ENCODE measurements at regions not wholly inside any gene's neighbourhood (a gene's known extent, or its start where the extent isn't known, plus 50 kb on each side); places are given as distances from the start of the nearest gene placed in this dataset.
"Not testable (repeated sequence)": the region's sequence is repeated elsewhere in the genome, so short reads cannot be mapped to it uniquely, and the experiment has no call there.

GRCh38 chr3:102353148-102353547, 81.7 kb upstream of the ZPLD1 start:
- Mint-ChIP-seq H3K27ac (no peak overlapping the region), H3K27me3 (no peaks in the 10 kb centered on the region), H3K9me3 (no peaks in the 10 kb centered on the region), H3K4me3 (no peak overlapping the region), H3K4me1 (no peaks in the 10 kb centered on the region)
- DNase-seq (no peak), ATAC-seq (no peak)

DNA sequence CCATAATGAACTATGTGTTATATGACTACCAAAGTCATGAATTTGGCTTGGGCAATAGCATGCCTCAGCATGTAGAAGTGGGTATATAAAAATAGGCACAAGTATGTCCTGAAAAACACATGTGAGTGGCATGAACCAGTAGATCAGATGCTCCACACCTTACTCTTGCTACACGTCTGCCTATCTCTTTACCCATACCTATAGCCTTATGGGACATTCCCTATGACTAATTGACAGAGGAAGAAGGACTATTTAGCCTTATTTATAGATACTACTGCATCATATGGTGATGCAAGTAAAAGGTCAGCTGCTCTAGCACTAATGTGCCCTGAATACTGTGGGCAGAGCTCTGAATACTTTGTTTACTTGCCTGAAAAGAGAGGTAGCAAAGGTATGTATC, 81.0 kb upstream of the ZPLD1 start:
- no peak for DNase-seq

DNA sequence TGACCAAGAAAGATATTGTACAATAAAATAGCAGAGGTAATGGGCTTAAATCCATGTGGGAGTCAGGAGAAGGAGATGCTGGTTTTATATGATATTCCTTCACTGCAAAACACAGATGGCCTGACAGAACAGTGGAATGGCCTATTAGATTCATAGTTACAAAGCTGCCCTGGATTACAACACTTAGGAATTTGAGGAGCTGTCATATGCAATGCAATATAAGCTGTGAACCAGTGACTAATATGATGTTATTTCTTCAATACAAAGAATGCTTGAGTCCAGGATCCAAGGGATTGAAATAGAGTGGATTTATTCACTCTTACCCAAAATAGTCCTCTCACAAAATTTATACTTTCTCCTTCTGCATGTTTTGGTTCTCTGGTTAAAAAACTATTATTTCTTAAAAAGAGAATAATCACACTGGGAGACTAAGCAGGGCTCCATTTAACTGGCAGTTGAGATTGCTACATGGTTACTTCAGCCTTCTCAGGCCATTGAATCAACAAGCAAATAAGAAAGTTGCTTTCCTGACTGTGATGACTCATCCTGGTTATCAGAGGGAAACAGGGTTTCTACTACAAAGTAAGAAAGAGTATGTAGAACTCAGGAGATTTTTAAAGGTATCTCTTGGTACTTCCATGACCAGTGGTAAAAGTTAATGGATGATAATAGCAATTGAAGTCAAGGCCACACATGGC, 79.8 kb upstream of the ZPLD1 start:
- Mint-ChIP-seq H3K4me3 (no peak overlapping the region), H3K4me1 (no peaks in the 10 kb centered on the region), H3K9me3 (no peaks in the 10 kb centered on the region), H3K27me3 (no peaks in the 10 kb centered on the region), H3K27ac (peak overlapping the region in 1 of 2 donors; percentile 13)
- ATAC-seq, result no peak
- no peak for DNase-seq

More for the DNA sequence above, 81.0 kb upstream of the ZPLD1 start:
- Mint-ChIP-seq H3K4me3 (no peak overlapping the region), H3K27ac (peak overlapping the region in 1 of 2 donors; percentile 66), H3K27me3 (no peaks in the 10 kb centered on the region), H3K9me3 (no peaks in the 10 kb centered on the region), H3K4me1 (no peaks in the 10 kb centered on the region)
- peak; percentile 26 for ATAC-seq

DNA sequence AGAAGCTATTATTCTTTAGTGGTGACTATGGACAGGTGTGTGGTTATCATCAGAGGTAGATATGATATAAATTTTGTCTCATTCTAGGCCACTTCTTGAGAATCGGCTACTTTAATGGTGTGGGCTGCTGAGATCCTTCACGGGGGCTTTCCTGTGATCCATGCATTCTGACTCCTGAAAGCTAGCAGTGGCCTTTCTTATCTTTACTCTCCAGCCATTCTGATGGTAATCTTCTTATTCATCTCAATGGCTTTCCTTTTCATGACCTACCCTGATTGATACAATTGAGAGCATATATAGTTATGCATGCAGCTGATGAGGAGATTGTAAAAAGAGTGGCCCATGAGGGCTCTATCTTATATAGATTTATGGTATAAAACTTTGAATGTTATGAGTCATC, 78.3 kb upstream of the ZPLD1 start:
- Mint-ChIP-seq H3K4me1 (no peaks in the 10 kb centered on the region), H3K27me3 (no peaks in the 10 kb centered on the region), H3K9me3 (no peaks in the 10 kb centered on the region), H3K27ac (no peak overlapping the region), H3K4me3 (no peak overlapping the region)
- DNase-seq, result no peak
- ATAC-seq, result no peak

DNA sequence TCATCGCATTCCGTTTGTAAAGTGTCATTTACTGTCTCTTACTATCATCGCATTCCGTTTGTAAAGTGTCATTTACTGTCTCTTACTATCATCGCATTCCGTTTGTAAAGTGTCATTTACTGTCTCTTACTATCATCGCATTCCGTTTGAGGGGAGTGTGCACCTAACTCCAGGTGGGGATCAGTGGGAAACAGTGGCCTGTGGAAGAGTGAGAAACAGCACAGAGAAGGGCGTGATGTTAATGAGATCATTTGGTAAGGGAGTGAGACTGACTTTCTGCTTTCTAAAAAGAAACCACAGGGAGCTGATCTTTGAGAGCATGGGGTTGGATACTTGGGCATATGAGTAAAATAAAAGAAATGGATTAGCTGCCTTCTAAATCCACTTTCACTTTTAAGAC, 77.5 kb upstream of the ZPLD1 start:
- ATAC-seq, DNase-seq, H3K27me3 Mint-ChIP-seq, H3K4me3 Mint-ChIP-seq, H3K27ac Mint-ChIP-seq, H3K4me1 Mint-ChIP-seq, H3K9me3 Mint-ChIP-seq: not testable (repeated sequence)

DNA sequence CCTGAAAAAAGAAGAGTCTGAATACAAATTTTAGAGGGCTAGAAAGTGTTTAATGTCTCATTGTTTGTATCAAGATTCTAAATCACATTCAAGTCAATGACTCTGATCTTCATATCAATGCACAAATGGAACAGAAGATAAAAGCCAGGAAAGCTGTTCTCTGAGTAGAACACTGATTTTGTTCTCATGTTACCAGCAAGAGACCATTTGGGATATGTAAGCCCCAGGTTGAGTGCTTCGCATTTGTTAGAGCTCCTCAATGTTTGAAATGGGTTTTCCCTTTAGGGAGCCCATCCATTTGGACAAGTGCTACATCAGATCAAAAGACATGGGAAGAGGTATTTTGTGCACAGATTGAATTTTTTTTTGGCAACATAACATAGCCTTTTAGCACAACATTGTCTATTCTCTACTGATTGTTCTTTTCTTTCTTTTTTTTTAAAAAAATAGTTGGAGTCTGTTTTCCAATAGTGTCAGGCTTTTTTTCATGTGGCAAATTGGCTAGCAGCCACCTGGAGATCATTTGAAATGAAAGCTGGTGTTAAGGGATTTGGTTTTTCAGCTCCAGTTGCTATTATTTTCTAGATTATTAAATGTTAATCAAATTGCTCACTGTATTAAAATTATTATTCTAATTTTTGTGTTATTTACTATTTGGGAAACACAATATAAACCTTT, 74.5 kb upstream of the ZPLD1 start:
- Mint-ChIP-seq H3K4me1 (no peaks in the 10 kb centered on the region), H3K27ac (no peak overlapping the region)

GRCh38 chr3:102361101-102361500, 73.7 kb upstream of the ZPLD1 start:
- H3K27ac Mint-ChIP-seq, result no peak overlapping the region
- H3K9me3 Mint-ChIP-seq, result peaks cover 13 to 18% of the 10 kb centered on the region in 2 donors
- H3K4me1 Mint-ChIP-seq, result no peaks in the 10 kb centered on the region
- no peaks in the 10 kb centered on the region for H3K27me3 Mint-ChIP-seq
- H3K4me3 Mint-ChIP-seq, result no peak overlapping the region
- no peak for ATAC-seq
- no peak for DNase-seq

More for the DNA sequence above, 74.5 kb upstream of the ZPLD1 start:
- H3K4me3 Mint-ChIP-seq, result no peak overlapping the region
- peaks cover 13 to 18% of the 10 kb centered on the region in 2 donors for H3K9me3 Mint-ChIP-seq
- no peaks in the 10 kb centered on the region for H3K27me3 Mint-ChIP-seq
- ATAC-seq (no peak), DNase-seq (no peak)

DNA sequence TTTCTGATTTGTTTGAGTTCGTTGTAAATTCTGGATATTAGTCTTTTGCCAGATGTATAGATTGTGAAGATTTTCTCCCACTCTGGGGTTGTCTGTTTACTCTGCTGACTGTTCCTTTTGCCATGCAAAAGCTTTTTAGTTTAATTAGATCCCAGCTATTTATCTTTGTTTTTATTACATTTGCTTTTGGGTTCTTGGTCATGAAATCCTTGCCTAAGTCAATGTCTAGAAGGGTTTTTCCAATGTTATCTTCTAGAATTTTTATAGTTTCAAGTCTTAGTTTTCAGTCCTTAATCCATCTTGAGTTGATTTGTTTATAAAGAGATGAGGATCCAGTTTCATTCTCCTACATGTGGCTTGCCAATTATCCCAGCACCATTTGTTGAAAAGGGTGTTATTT, 68.7 kb upstream of the ZPLD1 start:
- H3K4me1 Mint-ChIP-seq, ATAC-seq, H3K27ac Mint-ChIP-seq, DNase-seq, H3K4me3 Mint-ChIP-seq, H3K27me3 Mint-ChIP-seq: not testable (repeated sequence)
- H3K9me3 Mint-ChIP-seq, result peaks cover 20 to 25% of the 10 kb centered on the region in 2 donors

DNA sequence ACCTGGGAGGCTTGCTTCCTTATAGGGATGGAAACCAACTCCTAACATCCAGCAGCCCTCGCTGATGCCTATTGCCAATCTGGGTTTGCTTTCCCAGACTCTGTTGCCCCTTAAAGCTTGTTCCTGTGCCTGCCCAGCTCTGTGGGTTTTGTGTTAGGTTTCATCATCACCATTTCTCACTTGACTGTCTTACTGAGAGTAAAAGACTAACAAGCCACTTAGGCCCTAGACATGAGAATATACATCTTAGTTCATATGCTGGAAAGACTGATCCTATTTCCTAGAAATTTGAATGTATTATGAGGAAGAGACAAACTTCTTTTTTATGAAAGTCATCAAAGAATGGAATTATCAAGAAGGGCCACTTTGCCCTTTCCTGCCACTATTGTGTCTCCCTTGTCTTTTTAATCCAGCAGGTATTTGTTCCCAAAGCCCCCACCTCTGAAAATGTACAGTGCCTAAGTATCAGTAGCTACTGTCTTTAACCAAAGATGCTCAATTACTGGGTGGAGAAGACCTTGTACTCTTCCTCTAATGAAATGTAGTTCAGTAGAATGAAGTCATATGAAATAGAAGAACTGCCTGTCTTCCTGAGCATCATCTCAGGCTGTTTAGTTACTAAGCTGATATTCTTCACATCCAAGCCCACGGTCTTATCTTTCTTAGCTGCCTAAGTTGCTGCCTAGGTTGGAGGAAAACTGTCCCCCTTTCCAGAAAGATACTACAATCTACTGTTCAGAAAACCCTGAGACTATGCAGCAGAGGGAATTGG, 59.8 kb upstream of the ZPLD1 start:
- DNase-seq, result no peak
- H3K27me3 Mint-ChIP-seq, result peaks cover 9% of the 10 kb centered on the region
- ATAC-seq, result peak; percentile 65
- no peak overlapping the region for H3K4me3 Mint-ChIP-seq
- no peaks in the 10 kb centered on the region for H3K4me1 Mint-ChIP-seq
- no peak overlapping the region for H3K27ac Mint-ChIP-seq
- no peaks in the 10 kb centered on the region for H3K9me3 Mint-ChIP-seq

DNA sequence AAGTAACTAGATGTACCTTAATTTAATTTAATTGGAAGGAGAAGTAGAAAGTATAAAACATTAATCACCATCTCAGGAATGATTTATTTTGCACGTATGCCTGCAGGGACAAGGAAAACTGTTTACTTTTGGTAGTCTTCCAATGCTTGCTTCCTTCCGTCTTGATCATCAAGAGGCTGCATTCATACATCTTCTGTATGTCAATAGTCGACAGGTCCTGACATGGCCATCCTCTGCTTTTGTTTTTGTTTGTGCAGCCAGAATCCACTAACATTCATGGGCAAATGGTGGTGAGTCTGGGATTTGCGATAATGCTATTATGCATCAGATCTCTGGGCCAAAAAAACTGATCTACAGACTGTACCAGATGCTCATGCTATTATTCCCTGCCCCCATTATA, 56.6 kb upstream of the ZPLD1 start:
- H3K9me3 Mint-ChIP-seq, result no peaks in the 10 kb centered on the region
- peaks cover 9% of the 10 kb centered on the region for H3K27me3 Mint-ChIP-seq
- H3K27ac Mint-ChIP-seq, result no peak overlapping the region
- no peaks in the 10 kb centered on the region for H3K4me1 Mint-ChIP-seq
- DNase-seq (no peak), ATAC-seq (no peak)
- H3K4me3 Mint-ChIP-seq, result no peak overlapping the region

DNA sequence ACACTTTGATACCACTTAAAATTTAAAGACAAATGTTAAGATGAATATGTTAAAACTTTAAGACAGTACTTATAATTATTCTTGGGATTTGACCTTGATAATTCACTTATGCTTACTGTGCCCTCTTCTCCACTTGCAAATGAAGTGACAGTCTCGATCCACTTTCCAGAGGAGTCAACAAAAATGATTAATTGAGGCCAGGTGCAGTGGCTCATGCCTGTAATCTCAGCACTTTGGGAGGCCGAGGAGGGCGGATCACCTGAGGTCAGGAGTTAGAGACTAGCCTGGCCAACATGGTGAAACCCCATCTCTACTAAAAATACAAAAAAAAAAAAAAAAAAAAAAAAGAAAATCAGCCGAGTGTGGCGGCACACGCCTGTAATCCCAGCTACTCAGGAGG, 52.6 kb upstream of the ZPLD1 start:
- not testable (repeated sequence) for H3K27me3 Mint-ChIP-seq, H3K4me1 Mint-ChIP-seq, H3K4me3 Mint-ChIP-seq, DNase-seq, H3K27ac Mint-ChIP-seq, H3K9me3 Mint-ChIP-seq, ATAC-seq
